K562 (cell line): ENCODE measurements at regions not wholly inside any gene's neighbourhood (a gene's known extent, or its start where the extent isn't known, plus 50 kb on each side); places are given as distances from the start of the nearest gene placed in this dataset.

Experiments used
- ATAC-seq: fragments of 200-7000 bp; cut with Tn5 transposase; 3 replicates; pipeline ENCODE4 v1.9.1; 2020; ENCODE audit warnings: moderate library complexity
- BruUV-seq: library from RNA; stranded (reverse); fragments of 400-500 nt; replicated peaks from 2 replicates; lab custom pipeline; 2021; lab: Mats Ljungman, UMichigan
- CTCF ChIA-PET: fragments of 300-600 bp; formaldehyde crosslinking; extraction: SDS; loops from one replicate; lab custom pipeline; 2021; ENCODE audit warnings: low intra/inter-chr PET ratio; lab: Yijun Ruan, JAX
- POLR2A ChIA-PET: fragments of 300-600, 350-650 bp; sonication (Branson Sonifier 250); formaldehyde crosslinking; extraction: SDS; loops from one replicate; lab custom pipeline; 2021; ENCODE audit warnings: antibody characterized with exemption, inconsistent platforms; lab: Yijun Ruan, JAX
- DNase-seq, 4 experiments: peaks; one replicate each; pipeline versions ENCODE4 v3.0.0 to v3.0.0-alpha.2; 2011 to 2018; ENCODE audit warnings: low spot score in 3 of 4, mixed read lengths in 3 of 4; ENCODE audit errors: extremely low read depth in 1 of 4
- FAIRE-seq: peaks from 2 replicates; lab custom pipeline; 2011; peaks lifted over from hg19 to GRCh38; lab: Jason Lieb, UNC
- H2AFZ ChIP-seq: 2 replicates; pipeline ENCODE4 v1.6.0; 2011; ENCODE audit warnings: low read depth, low read length, control low read depth, inconsistent platforms
- H3K27ac ChIP-seq: fragments of 200-600 bp; 3 replicates; pipeline ENCODE4 v1.8.0; 2011; ENCODE audit warnings: low read depth, mild to moderate bottlenecking, control low read depth, inconsistent platforms, low read length, moderate library complexity, mixed read lengths; ENCODE audit errors: extremely low read depth
- H3K27me3 ChIP-seq, 2 experiments: fragments of 300-600 bp in 1 of 2; 2 replicates in 1 of 2; 3 replicates in 1 of 2; pipeline versions ENCODE4 v1.6.0 to v1.8.0; 2011; ENCODE audit warnings: inconsistent platforms in 2 of 2, low read length in 2 of 2, mild to moderate bottlenecking in 1 of 2, mixed read lengths in 1 of 2, moderate library complexity in 1 of 2; ENCODE audit not compliant: control insufficient read depth in 2 of 2, insufficient read depth in 2 of 2
- H3K36me3 ChIP-seq: fragments of 300-600 bp; 3 replicates; pipeline ENCODE4 v1.8.0; 2011; ENCODE audit warnings: mild to moderate bottlenecking, low read length, inconsistent platforms; ENCODE audit not compliant: control insufficient read depth, insufficient read depth
- H3K4me1 ChIP-seq, 2 experiments: fragments of 200-600 bp in 1 of 2; replicated peaks in 1 of 2; 2 replicates in 1 of 2; 3 replicates in 1 of 2; pipeline versions ENCODE4 v1.5.1 to v1.8.0; 2011; ENCODE audit warnings: inconsistent platforms in 2 of 2, low read length in 2 of 2, mild to moderate bottlenecking in 1 of 2, mixed read lengths in 1 of 2, moderate library complexity in 1 of 2; ENCODE audit not compliant: control insufficient read depth in 2 of 2, insufficient read depth in 2 of 2
- H3K4me2 ChIP-seq: 2 replicates; pipeline ENCODE4 v1.6.1; 2011; ENCODE audit warnings: low read length, control low read depth, inconsistent platforms, mixed read lengths; ENCODE audit not compliant: insufficient read depth
- H3K4me3 ChIP-seq: fragments of 200-600 bp; sonication (generic), shearing (Covaris generic); 2 replicates; pipeline ENCODE4 v1.5.1; 2016; ENCODE audit warnings: control low read depth, inconsistent platforms
- H3K79me2 ChIP-seq: fragments of 200-600 bp; 3 replicates; pipeline ENCODE4 v1.8.0; 2011; ENCODE audit warnings: low read length, inconsistent platforms; ENCODE audit not compliant: control insufficient read depth, insufficient read depth
- H3K9ac ChIP-seq, 2 experiments: 2 replicates each; pipeline versions ENCODE4 v1.6.0 to v1.6.1; 2011; ENCODE audit warnings: low read depth in 2 of 2, low read length in 2 of 2, control low read depth in 1 of 2, inconsistent platforms in 1 of 2, mild to moderate bottlenecking in 1 of 2, mixed read lengths in 1 of 2; ENCODE audit not compliant: insufficient read depth in 1 of 2
- H3K9me1 ChIP-seq: one replicate; pipeline ENCODE4 v1.6.0; 2011; ENCODE audit warnings: inconsistent platforms, mild to moderate bottlenecking, low read length, moderate library complexity; ENCODE audit not compliant: control insufficient read depth, insufficient read depth
- H3K9me3 ChIP-seq: replicated peaks from 2 replicates; pipeline ENCODE4 v1.5.1; 2011; ENCODE audit warnings: low read depth, low read length, inconsistent platforms; ENCODE audit not compliant: control insufficient read depth, insufficient read depth
- H4K20me1 ChIP-seq: replicated peaks from 2 replicates; pipeline ENCODE4 v1.6.1; 2011; ENCODE audit warnings: low read length, inconsistent platforms, mixed read lengths; ENCODE audit not compliant: control insufficient read depth, insufficient read depth
- CBFA2T3 ChIP-seq: fragments of 450-650 bp; IDR thresholded peaks from 2 replicates; pipeline ENCODE4 v1.6.1; 2017
- DDX20 ChIP-seq: fragments of 450-650 bp; IDR thresholded peaks from 2 replicates; pipeline ENCODE4 v1.6.1; 2016; ENCODE audit warnings: missing genetic modification characterization, low read depth, mild to moderate bottlenecking, missing compliant biosample characterization, moderate library complexity
- DIDO1 ChIP-seq: fragments of 450-650 bp; IDR thresholded peaks from 2 replicates; pipeline ENCODE4 v1.6.1; 2016; ENCODE audit warnings: low read depth, missing biosample characterization, missing genetic modification characterization
- DPF2 ChIP-seq: fragments of 450-650 bp; IDR thresholded peaks from 2 replicates; pipeline ENCODE4 v1.6.1; 2016
- FOXA1 ChIP-seq: fragments of 450-650 bp; IDR thresholded peaks from 2 replicates; pipeline ENCODE4 v1.6.1; 2016; ENCODE audit warnings: mild to moderate bottlenecking, borderline replicate concordance
- HNRNPK ChIP-seq: fragments of 200-400 bp; formaldehyde crosslinking; IDR thresholded peaks from one replicate; pipeline ENCODE4 v1.6.1; 2018; ENCODE audit warnings: mild to moderate bottlenecking, low read depth, low read length; ENCODE audit not compliant: poor library complexity, severe bottlenecking
- L3MBTL2 ChIP-seq: fragments of 450-650 bp; IDR thresholded peaks from 2 replicates; pipeline ENCODE4 v1.6.1; 2016; ENCODE audit warnings: mild to moderate bottlenecking, moderate library complexity
- NFRKB ChIP-seq: fragments of 450-650 bp; IDR thresholded peaks from 2 replicates; pipeline ENCODE4 v1.6.1; 2016; ENCODE audit warnings: low read depth
- NFYB ChIP-seq: IDR thresholded peaks from 2 replicates; pipeline ENCODE4 v1.6.1; 2011; ENCODE audit warnings: mild to moderate bottlenecking, moderate library complexity; ENCODE audit not compliant: insufficient read length; ENCODE audit errors: extremely low read depth
- RFX5 ChIP-seq: IDR thresholded peaks from 2 replicates; pipeline ENCODE4 v1.6.1; 2011; ENCODE audit warnings: low read depth, mild to moderate bottlenecking, improper control_type of control experiment, low read length
- SMARCC2 ChIP-seq: fragments of 450-650 bp; IDR thresholded peaks from 2 replicates; pipeline ENCODE4 v1.6.1; 2017; ENCODE audit warnings: antibody characterized with exemption, moderate library complexity, mild to moderate bottlenecking, low read depth
- TCF7L2 ChIP-seq: fragments of 150-350 bp; IDR thresholded peaks from 2 replicates; pipeline ENCODE4 v1.6.1; 2016; ENCODE audit warnings: low read depth, mild to moderate bottlenecking, low read length, moderate library complexity
- ZNF124 ChIP-seq: sonication (generic); formaldehyde crosslinking; IDR thresholded peaks from 2 replicates; pipeline ENCODE4 v1.8.1; 2022; ENCODE audit warnings: missing genetic modification reagents
- ZNF274 ChIP-seq: IDR thresholded peaks from 2 replicates; pipeline ENCODE4 v1.6.1; 2011; ENCODE audit warnings: low read depth, mild to moderate bottlenecking, low read length, moderate library complexity, borderline replicate concordance
- in situ Hi-C: fragments of 300-500 bp; cut with MboI; formaldehyde crosslinking; loops from 4 replicates; pipeline ENCODE4 v1.15.0; 2018; ENCODE audit warnings: inconsistent platforms, mixed read lengths
- intact Hi-C: fragments of 100-400 bp; cut with micrococcal nuclease; formaldehyde crosslinking; loops from 2 replicates; pipeline ENCODE4 v1.14.2; 2022
- TF ChIP-seq, protein P1 (sequence below), 2 experiments: IDR thresholded peaks; 2 replicates each; pipeline ENCODE4 v1.6.1; 2011; ENCODE audit warnings: borderline replicate concordance in 1 of 2, control low read depth in 1 of 2, low read depth in 1 of 2, low read length in 1 of 2, mild to moderate bottlenecking in 1 of 2, mixed read lengths in 1 of 2, moderate library complexity in 1 of 2; ENCODE audit not compliant: insufficient read depth in 1 of 2, insufficient read length in 1 of 2, poor library complexity in 1 of 2, severe bottlenecking in 1 of 2; ENCODE audit errors: extremely low read depth in 1 of 2
- TF ChIP-seq, protein P2 (sequence below): fragments of 450-650 bp; formaldehyde crosslinking; IDR thresholded peaks from 2 replicates; pipeline ENCODE4 v1.4.0; 2022; ENCODE audit warnings: missing genetic modification characterization
- TF ChIP-seq, protein P3 (sequence below): sonication (generic); formaldehyde crosslinking; IDR thresholded peaks from 2 replicates; pipeline ENCODE4 v1.8.1; 2023; ENCODE audit warnings: mild to moderate bottlenecking, missing genetic modification reagents

DNA sequence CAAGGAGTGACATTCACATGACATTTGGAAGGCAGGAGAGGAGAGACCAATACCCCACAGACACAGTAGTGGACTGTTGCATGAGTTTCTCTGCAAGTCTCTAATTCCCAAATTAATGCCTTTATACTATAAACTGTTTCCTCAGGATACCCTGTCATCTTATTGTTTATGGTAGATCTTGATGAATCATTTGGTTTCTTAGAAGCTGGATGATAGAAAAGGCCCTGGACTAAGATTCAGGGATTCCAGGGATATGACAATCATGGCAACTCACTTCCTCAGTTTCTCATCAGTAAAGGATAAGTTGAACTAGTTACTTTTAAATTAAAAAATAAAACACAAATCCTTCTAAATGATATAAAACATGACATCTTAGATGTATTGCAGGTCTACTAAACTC, 292.5 kb downstream of the TDRD15 start:
- DNase-seq = no peak
- in situ Hi-C loops = no loop called here
- no peak overlapping the region for H3K4me3 ChIP-seq
- H2AFZ ChIP-seq = no peak overlapping the region
- no TSS peak for BruUV-seq
- no peak overlapping the region for H3K4me2 ChIP-seq
- no peak for FAIRE-seq
- TF ChIP-seq, protein P1, sequence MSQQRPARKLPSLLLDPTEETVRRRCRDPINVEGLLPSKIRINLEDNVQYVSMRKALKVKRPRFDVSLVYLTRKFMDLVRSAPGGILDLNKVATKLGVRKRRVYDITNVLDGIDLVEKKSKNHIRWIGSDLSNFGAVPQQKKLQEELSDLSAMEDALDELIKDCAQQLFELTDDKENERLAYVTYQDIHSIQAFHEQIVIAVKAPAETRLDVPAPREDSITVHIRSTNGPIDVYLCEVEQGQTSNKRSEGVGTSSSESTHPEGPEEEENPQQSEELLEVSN (IDR thresholded peaks at IDR 0.05; ENCODE audit: borderline replicate concordance in 1 of 2, extremely low read depth in 1 of 2, insufficient read depth in 1 of 2, insufficient read length in 1 of 2, low read depth in 1 of 2, low read length in 1 of 2, poor library complexity in 1 of 2, severe bottlenecking in 1 of 2) = no peak
- TF ChIP-seq TCF7L2 (no peak), ZNF124 (no peak), DDX20 (tag) (no peak), RFX5 (no peak), L3MBTL2 (no peak), NFRKB (no peak), NFYB (no peak), SMARCC2 (no peak), DPF2 (no peak), HNRNPK (no peak), ZNF274 (no peak), FOXA1 (no peak), DIDO1 (no peak), CBFA2T3 (no peak)
- TF ChIP-seq, protein P2, sequence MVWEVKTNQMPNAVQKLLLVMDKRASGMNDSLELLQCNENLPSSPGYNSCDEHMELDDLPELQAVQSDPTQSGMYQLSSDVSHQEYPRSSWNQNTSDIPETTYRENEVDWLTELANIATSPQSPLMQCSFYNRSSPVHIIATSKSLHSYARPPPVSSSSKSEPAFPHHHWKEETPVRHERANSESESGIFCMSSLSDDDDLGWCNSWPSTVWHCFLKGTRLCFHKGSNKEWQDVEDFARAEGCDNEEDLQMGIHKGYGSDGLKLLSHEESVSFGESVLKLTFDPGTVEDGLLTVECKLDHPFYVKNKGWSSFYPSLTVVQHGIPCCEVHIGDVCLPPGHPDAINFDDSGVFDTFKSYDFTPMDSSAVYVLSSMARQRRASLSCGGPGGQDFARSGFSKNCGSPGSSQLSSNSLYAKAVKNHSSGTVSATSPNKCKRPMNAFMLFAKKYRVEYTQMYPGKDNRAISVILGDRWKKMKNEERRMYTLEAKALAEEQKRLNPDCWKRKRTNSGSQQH (CRISPR knock-in tag) = no peak
- TF ChIP-seq, protein P3, sequence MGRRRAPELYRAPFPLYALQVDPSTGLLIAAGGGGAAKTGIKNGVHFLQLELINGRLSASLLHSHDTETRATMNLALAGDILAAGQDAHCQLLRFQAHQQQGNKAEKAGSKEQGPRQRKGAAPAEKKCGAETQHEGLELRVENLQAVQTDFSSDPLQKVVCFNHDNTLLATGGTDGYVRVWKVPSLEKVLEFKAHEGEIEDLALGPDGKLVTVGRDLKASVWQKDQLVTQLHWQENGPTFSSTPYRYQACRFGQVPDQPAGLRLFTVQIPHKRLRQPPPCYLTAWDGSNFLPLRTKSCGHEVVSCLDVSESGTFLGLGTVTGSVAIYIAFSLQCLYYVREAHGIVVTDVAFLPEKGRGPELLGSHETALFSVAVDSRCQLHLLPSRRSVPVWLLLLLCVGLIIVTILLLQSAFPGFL (CRISPR knock-in tag) = no peak
- H3K27me3 ChIP-seq = no peaks in the 10 kb centered on the region
- H4K20me1 ChIP-seq = no peaks in the 10 kb centered on the region
- no peaks in the 10 kb centered on the region for H3K36me3 ChIP-seq
- no peaks in the 10 kb centered on the region for H3K9me3 ChIP-seq
- intact Hi-C loops = no loop called here
- CTCF ChIA-PET = no interaction called here
- no peaks in the 10 kb centered on the region for H3K4me1 ChIP-seq
- POLR2A ChIA-PET = no interaction called here
- H3K9me1 ChIP-seq = no peaks in the 10 kb centered on the region
- no peaks in the 10 kb centered on the region for H3K79me2 ChIP-seq
- no peak overlapping the region for H3K9ac ChIP-seq
- no peak for ATAC-seq
- H3K27ac ChIP-seq = no peak overlapping the region
